LNCAP (cell line): ENCODE measurements at regions not wholly inside any gene's neighbourhood (a gene's known extent, or its start where the extent isn't known, plus 50 kb on each side); places are given as distances from the start of the nearest gene placed in this dataset.

Experiments used
- TF ChIP-seq, protein P1 (sequence below): fragments of 450-650 bp; IDR thresholded peaks from 2 replicates; pipeline ENCODE4 v1.5.1; 2017; ENCODE audit warnings: mild to moderate bottlenecking

DNA sequence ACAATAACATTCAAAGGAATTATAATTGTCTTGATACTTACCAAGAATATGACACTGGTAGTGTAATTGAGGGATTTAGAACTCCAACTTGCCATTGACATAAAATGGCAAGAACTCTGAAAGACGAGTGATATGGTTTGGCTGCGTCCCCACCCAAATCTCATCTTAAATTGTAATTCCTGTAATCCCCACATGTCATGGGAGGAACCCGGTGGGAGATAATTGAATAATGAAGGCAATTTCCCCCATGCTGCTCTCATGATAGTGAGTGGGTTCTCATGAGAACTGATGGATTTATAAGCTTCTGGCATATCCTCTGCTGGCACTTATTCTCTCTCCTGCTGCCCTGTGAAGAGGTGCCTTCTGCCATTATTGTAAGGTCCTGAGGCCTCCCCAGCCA, 1536.4 kb downstream of the TECRL start:
- TF ChIP-seq, protein P1, sequence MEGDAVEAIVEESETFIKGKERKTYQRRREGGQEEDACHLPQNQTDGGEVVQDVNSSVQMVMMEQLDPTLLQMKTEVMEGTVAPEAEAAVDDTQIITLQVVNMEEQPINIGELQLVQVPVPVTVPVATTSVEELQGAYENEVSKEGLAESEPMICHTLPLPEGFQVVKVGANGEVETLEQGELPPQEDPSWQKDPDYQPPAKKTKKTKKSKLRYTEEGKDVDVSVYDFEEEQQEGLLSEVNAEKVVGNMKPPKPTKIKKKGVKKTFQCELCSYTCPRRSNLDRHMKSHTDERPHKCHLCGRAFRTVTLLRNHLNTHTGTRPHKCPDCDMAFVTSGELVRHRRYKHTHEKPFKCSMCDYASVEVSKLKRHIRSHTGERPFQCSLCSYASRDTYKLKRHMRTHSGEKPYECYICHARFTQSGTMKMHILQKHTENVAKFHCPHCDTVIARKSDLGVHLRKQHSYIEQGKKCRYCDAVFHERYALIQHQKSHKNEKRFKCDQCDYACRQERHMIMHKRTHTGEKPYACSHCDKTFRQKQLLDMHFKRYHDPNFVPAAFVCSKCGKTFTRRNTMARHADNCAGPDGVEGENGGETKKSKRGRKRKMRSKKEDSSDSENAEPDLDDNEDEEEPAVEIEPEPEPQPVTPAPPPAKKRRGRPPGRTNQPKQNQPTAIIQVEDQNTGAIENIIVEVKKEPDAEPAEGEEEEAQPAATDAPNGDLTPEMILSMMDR, result no peak

DNA sequence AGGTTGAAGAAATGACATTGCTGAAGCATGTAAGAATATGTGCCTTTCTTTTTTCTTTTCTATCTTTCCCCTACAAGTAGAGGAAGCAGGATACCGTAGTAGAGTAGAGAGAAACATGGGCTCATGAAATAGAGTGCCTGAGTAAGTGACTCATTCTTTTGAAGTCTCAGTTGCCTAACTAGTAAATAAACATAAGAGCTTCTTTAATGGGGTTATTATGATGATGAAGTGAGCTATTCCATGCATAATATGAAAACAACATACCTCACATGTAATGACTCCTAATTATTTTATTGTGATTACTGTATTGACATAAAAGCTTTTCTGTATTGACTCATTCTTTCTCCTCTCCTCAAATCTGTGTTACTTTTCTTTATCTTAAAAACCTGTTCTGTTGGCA, 1538.2 kb downstream of the TECRL start:
- TF ChIP-seq, protein P1, result no peak

GRCh38 chr4:62870451-62870850, 1538.8 kb downstream of the TECRL start:
- TF ChIP-seq, protein P1, result no peak

DNA sequence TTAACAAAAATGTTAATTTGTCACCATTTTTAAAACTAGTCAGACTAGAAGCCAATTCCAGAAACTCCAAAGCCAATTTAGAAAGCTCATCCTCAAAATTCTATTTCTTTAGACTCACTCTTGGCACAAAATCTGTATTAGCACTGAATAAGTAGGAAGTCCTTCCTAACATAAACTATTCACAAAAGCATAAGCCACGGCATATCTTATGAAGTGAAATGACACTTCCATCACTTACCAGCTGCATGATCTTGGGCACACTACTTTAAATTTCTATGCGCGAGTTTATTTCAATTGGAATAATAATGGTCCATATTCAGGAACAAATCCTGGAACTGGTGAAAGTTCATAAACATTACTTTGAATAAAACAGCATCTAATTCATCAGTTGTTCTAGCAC, 1544.0 kb downstream of the TECRL start:
- TF ChIP-seq, protein P1, result no peak

DNA sequence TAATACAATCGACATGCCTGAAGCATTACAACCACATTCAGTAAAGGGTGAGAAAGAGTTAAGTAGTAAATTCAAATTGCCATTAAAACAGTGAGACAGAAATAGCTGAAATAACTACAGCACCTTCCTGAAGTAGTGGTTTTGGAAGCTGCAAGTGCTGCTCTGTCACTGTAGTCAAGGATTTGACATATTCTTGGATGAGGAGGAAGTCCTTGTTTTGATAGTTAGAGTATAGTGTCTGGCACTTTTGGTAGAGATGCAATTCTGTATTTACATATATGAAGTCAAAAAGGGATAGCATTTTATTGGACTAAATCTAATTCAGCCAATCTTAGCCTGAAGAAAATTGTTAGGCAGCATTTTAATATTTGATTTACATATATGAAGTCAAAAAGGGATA, 1559.6 kb downstream of the TECRL start:
- TF ChIP-seq, protein P1, result no peak

DNA sequence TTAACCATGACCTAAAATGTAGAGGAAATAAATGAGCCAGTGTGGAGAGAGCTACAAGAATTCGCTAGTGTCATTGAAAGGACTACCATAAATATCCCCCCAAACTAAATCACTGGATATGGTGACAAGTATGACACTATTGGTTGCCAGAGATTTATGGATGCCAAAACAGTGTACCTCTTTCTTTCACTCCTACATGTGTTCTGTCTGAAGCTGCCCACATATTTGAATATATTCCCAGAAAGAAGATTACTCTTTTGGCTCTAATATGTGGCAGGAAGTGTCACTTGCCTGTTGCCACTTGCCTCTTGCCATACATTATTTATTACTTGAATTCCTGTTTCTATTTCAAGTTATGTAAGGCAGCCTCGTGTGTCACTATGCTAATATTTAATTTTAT, 1573.6 kb downstream of the TECRL start:
- TF ChIP-seq, protein P1, result no peak

DNA sequence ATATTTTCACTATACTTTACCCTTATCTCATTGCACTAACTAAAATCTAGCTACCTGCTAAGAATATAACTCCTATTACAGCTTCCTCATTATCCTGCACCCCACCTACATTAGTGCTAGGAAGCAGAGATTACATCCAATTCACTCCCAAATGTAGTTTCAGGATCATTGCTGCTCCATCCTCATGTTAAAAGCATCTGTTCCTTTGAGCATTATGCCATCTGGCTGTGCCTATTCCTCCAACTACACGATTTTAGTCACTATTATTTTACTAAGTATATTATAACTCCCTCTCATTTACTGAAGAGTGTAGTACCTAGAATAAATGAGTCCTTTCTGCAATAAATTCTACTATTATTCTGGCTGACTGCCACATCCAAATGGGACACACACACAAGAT, 1586.9 kb downstream of the TECRL start:
- TF ChIP-seq, protein P1, result no peak

DNA sequence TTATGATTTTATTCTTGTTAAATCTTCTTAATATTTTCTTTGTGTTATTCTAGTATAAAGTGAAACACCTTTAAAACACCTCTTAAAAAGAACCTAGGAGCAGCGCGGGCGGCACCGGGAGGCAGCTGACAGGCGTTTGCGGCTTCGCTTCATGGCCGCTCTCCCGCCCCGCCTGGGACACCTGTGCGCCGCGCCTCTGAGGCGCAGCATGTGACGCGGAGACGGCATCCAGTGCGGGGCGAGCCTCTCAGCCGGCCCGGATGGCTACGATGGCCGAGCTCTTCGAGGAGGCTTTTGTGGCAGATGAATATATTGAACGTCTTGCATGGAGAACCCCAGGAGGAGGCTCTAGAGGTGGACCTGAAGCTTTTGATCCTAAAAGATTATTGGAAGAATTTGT, 1592.7 kb downstream of the TECRL start:
- TF ChIP-seq, protein P1, result no peak
